ENCODE measurements at regions not wholly inside any gene's neighbourhood (a gene's known extent, or its start where the extent isn't known, plus 50 kb on each side); places are given as distances from the start of the nearest gene placed in this dataset.

GRCh38 chr9:71485326-71485725 lies 283.0 kb downstream of the CEMIP2 start:
- Histone ChIP-seq H3K4me1 (ENCODE audit: low read depth, poor library complexity, severe bottlenecking) (no peaks in the 10 kb centered on the region), H3K9ac (no peak overlapping the region), H2AFZ (ENCODE audit: low read depth) (no peak overlapping the region), H3K79me2 (ENCODE audit: insufficient read depth, low read depth) (no peaks in the 10 kb centered on the region), H3K4me2 (no peak overlapping the region), H3K36me3 (ENCODE audit: insufficient read depth) (no peaks in the 10 kb centered on the region), H3K27me3 (ENCODE audit: insufficient read depth, low read depth) (no peaks in the 10 kb centered on the region), H3K4me3 (IDR thresholded peaks at IDR 0.05; ENCODE audit: insufficient read depth, low read depth, low read length) (no peak overlapping the region), H4K20me1 (ENCODE audit: insufficient read depth) (no peaks in the 10 kb centered on the region), H3K27ac (no peak overlapping the region)
- no peak for TF ChIP-seq CTCF (conservative IDR thresholded peaks at IDR 0.05; ENCODE audit: low read depth, low read length)

GRCh38 chr9:71483436-71483835 lies 284.9 kb downstream of the CEMIP2 start:
- no peak overlapping the region for H3K4me2 ChIP-seq
- H3K27me3 ChIP-seq (ENCODE audit: insufficient read depth, low read depth): no peaks in the 10 kb centered on the region
- H3K36me3 ChIP-seq (ENCODE audit: insufficient read depth): no peaks in the 10 kb centered on the region
- H3K27ac ChIP-seq: no peak overlapping the region
- no peaks in the 10 kb centered on the region for H4K20me1 ChIP-seq (ENCODE audit: insufficient read depth)
- no peak overlapping the region for H3K9ac ChIP-seq
- no peak for TF ChIP-seq CTCF (conservative IDR thresholded peaks at IDR 0.05; ENCODE audit: low read depth, low read length)
- no peak overlapping the region for H2AFZ ChIP-seq (ENCODE audit: low read depth)
- no peak overlapping the region for H3K4me3 ChIP-seq (IDR thresholded peaks at IDR 0.05; ENCODE audit: insufficient read depth, low read depth, low read length)
- H3K79me2 ChIP-seq (ENCODE audit: insufficient read depth, low read depth): no peaks in the 10 kb centered on the region
- H3K4me1 ChIP-seq (ENCODE audit: low read depth, poor library complexity, severe bottlenecking): no peaks in the 10 kb centered on the region

- TF ChIP-seq CTCF (conservative IDR thresholded peaks at IDR 0.05; ENCODE audit: low read depth, low read length): no peak
- no peaks in the 10 kb centered on the region for H3K4me1 ChIP-seq (ENCODE audit: low read depth, poor library complexity, severe bottlenecking)
These were observed 288.7 kb downstream of the CEMIP2 start for GRCh38 chr9:71479621-71480020.

GRCh38 chr9:71472400-71472799 lies 295.9 kb downstream of the CEMIP2 start:
- Histone ChIP-seq H3K79me2 (ENCODE audit: insufficient read depth, low read depth) (no peaks in the 10 kb centered on the region), H3K27me3 (ENCODE audit: insufficient read depth, low read depth) (no peaks in the 10 kb centered on the region), H4K20me1 (ENCODE audit: insufficient read depth) (no peaks in the 10 kb centered on the region), H3K9ac (no peak overlapping the region), H3K27ac (no peak overlapping the region), H3K4me1 (ENCODE audit: low read depth, poor library complexity, severe bottlenecking) (no peaks in the 10 kb centered on the region), H3K4me3 (IDR thresholded peaks at IDR 0.05; ENCODE audit: insufficient read depth, low read depth, low read length) (no peak overlapping the region), H3K4me2 (no peak overlapping the region), H3K36me3 (ENCODE audit: insufficient read depth) (no peaks in the 10 kb centered on the region), H2AFZ (ENCODE audit: low read depth) (no peak overlapping the region)
- no peak for TF ChIP-seq CTCF (conservative IDR thresholded peaks at IDR 0.05; ENCODE audit: low read depth, low read length)

More at GRCh38 chr9:71479621-71480020, 288.7 kb downstream of the CEMIP2 start:
- no peaks in the 10 kb centered on the region for H3K27me3 ChIP-seq (ENCODE audit: insufficient read depth, low read depth)
- no peaks in the 10 kb centered on the region for H3K79me2 ChIP-seq (ENCODE audit: insufficient read depth, low read depth)
- H4K20me1 ChIP-seq (ENCODE audit: insufficient read depth): no peaks in the 10 kb centered on the region
- H3K4me3 ChIP-seq (IDR thresholded peaks at IDR 0.05; ENCODE audit: insufficient read depth, low read depth, low read length): no peak overlapping the region
- no peaks in the 10 kb centered on the region for H3K36me3 ChIP-seq (ENCODE audit: insufficient read depth)
- no peak overlapping the region for H2AFZ ChIP-seq (ENCODE audit: low read depth)
- H3K4me2 ChIP-seq: no peak overlapping the region
- no peak overlapping the region for H3K27ac ChIP-seq
- H3K9ac ChIP-seq: no peak overlapping the region
